ENCODE measurements at regions not wholly inside any gene's neighbourhood (a gene's known extent, or its start where the extent isn't known, plus 50 kb on each side); places are given as distances from the start of the nearest gene placed in this dataset.

- H3K4me3 ChIP-seq (ENCODE audit: low read depth, low read length), result no peak overlapping the region
- no peak for TF ChIP-seq CTCF (IDR thresholded peaks at IDR 0.05; ENCODE audit: low read depth, low read length, missing control alignments)
- no peak for DNase-seq (ENCODE audit: low read depth)
These were observed 319.1 kb upstream of the TBL1XR1 start for GRCh38 chr3:177516158-177517011.

- H3K4me3 ChIP-seq (ENCODE audit: low read depth, low read length), result no peak overlapping the region
- no peak for TF ChIP-seq CTCF (IDR thresholded peaks at IDR 0.05; ENCODE audit: low read depth, low read length, missing control alignments)
- no peak for DNase-seq (ENCODE audit: low read depth)
These were observed 320.6 kb upstream of the TBL1XR1 start for GRCh38 chr3:177517906-177518305.

- no peak for TF ChIP-seq CTCF (IDR thresholded peaks at IDR 0.05; ENCODE audit: low read depth, low read length, missing control alignments)
- H3K4me3 ChIP-seq (ENCODE audit: low read depth, low read length), result no peak overlapping the region
- no peak for DNase-seq (ENCODE audit: low read depth)
These were observed 322.3 kb upstream of the TBL1XR1 start for GRCh38 chr3:177519588-177519987.

GRCh38 chr3:177521305-177521704 lies 324.0 kb upstream of the TBL1XR1 start:
- TF ChIP-seq CTCF (IDR thresholded peaks at IDR 0.05; ENCODE audit: low read depth, low read length, missing control alignments), result no peak
- H3K4me3 ChIP-seq (ENCODE audit: low read depth, low read length), result no peak overlapping the region
- no peak for DNase-seq (ENCODE audit: low read depth)

- no peak for TF ChIP-seq CTCF (IDR thresholded peaks at IDR 0.05; ENCODE audit: low read depth, low read length, missing control alignments)
- H3K4me3 ChIP-seq (ENCODE audit: low read depth, low read length), result no peak overlapping the region
- DNase-seq (ENCODE audit: low read depth), result no peak
These were observed 324.8 kb upstream of the TBL1XR1 start for GRCh38 chr3:177522051-177522450.

DNA sequence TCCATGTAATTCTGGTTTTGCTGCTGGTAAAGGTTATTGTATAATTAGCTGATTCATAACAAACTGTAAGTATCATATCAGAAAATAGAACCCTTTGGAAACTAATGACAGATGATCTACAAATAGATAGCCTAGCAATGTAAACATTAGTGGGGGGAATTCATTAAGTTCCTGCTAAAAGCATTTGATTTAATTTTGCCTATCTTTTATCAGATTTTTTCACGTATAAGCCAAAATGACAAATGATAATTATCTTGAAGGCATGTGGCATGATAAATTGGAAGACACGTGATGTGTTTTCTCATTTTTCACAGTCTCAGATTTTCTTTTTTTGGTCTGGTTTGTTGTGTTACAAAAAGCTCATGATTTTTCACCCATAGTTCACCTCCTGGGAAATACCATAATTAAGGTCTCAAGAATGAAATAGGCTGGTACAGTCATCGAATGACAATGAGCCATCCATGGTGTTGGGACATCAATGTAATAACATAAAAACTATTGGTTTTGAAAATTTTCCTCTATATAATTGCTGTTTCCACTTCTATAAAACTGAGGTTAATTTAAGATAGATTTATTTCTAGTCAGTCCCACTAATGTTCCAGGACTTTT lies 325.9 kb upstream of the TBL1XR1 start:
- no peak overlapping the region for H3K4me3 ChIP-seq (ENCODE audit: low read depth, low read length)
- no peak for TF ChIP-seq CTCF (IDR thresholded peaks at IDR 0.05; ENCODE audit: low read depth, low read length, missing control alignments)
- DNase-seq (ENCODE audit: low read depth), result no peak

All from GM12864 (cell line).